GM18517 (cell line): ENCODE measurements at regions not wholly inside any gene's neighbourhood (a gene's known extent, or its start where the extent isn't known, plus 50 kb on each side); places are given as distances from the start of the nearest gene placed in this dataset.
"Not testable (repeated sequence)": the region's sequence is repeated elsewhere in the genome, so short reads cannot be mapped to it uniquely, and the experiment has no call there.

Experiments used
- ATAC-seq: cut with Tn5 transposase; IDR thresholded peaks from one replicate; pipeline ENCODE4 v1.9.1; 2021; ENCODE audit warnings: mild to moderate bottlenecking, moderate library complexity; ENCODE audit not compliant: unreplicated experiment

GRCh38 chr10:22086730-22087401 lies 83.3 kb upstream of the DNAJC1 start:
- no peak for ATAC-seq

DNA sequence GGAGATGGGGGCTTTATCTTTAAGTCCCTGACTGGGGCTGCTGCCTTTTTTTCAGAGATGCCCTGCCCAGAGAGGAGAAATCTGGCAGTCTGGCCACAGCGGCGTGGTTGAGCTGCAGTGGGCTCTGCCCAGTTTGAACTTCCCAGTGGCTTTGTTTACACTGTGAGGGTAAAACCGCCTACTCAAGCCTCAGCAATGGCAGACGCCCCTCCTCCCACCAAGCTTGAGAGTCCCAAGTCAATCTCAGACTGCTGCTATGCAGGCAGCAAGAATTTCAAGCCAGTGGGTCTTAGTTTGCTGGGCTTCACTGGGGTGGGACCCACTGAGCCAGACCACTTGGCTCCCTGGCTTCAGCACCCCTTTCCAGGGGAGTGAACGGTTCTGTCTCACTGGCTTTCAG lies 76.4 kb upstream of the DNAJC1 start:
- ATAC-seq: not testable (repeated sequence)

- ATAC-seq: no peak
These were observed 67.8 kb upstream of the DNAJC1 start for GRCh38 chr10:22071332-22071731.

- no peak for ATAC-seq
These were observed 63.6 kb upstream of the DNAJC1 start for GRCh38 chr10:22067091-22067490.

- not testable (repeated sequence) for ATAC-seq
These were observed 57.5 kb upstream of the DNAJC1 start for GRCh38 chr10:22060984-22061383.

GRCh38 chr10:22058201-22058600 lies 54.7 kb upstream of the DNAJC1 start:
- ATAC-seq: no peak

DNA sequence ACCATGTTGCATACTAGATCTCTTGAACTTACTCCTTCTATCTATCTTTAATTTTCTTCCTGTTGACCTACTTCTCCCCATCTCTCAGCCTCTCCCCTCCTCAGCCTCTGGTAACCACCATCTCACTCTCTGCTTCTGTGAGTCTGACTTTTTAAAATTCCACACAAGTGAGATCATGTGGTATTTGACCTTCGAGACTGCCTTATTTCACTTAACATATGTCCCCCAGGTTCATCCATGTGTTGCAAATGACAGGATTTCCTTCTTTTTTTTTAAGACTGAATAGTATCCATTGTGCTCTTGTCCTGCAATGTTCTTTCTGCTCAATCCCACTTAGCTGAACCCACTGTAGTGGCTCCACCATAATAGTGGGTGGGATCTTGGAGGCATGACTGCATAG lies 51.4 kb upstream of the DNAJC1 start:
- no peak for ATAC-seq
